Caco-2 (cell line): ENCODE measurements at regions not wholly inside any gene's neighbourhood (a gene's known extent, or its start where the extent isn't known, plus 50 kb on each side); places are given as distances from the start of the nearest gene placed in this dataset.

Source experiments
- BruUV-seq: library from RNA; stranded (reverse); fragments of 400-500 nt; replicated peaks from 2 replicates; lab custom pipeline; 2021; lab: Mats Ljungman, UMichigan
- CTCF ChIA-PET: fragments of 300-600 bp; sonication (Branson Sonifier 250); formaldehyde crosslinking; loops from one replicate; lab custom pipeline; 2022; ENCODE audit warnings: antibody characterized with exemption; lab: Charles Lee
- POLR2A ChIA-PET: fragments of 300-600 bp; sonication (Branson Sonifier 250); formaldehyde crosslinking; loops from one replicate; lab custom pipeline; 2022; ENCODE audit warnings: antibody characterized with exemption; lab: Charles Lee
- DNase-seq, 2 experiments: peaks; one replicate each; pipeline versions ENCODE4 v3.0.0 to v3.0.0-alpha.2; 2020 to 2022
- H3K27me3 ChIP-seq: replicated peaks from 2 replicates; pipeline ENCODE4 v1.6.0; 2011; ENCODE audit warnings: low read length; ENCODE audit not compliant: control insufficient read depth, insufficient read depth
- H3K36me3 ChIP-seq: 2 replicates; pipeline ENCODE4 v1.5.1; 2011; ENCODE audit warnings: low read length; ENCODE audit not compliant: control insufficient read depth, insufficient read depth
- H3K4me1 ChIP-seq: fragments of 250-450 bp; sonication (Bioruptor Pico); 2 replicates; pipeline ENCODE4 v1.5.1; 2020; ENCODE audit warnings: mild to moderate bottlenecking
- H3K4me3 ChIP-seq: 2 replicates; pipeline ENCODE4 v1.5.1; 2011; ENCODE audit warnings: low read depth, mild to moderate bottlenecking, control low read depth, low read length
- H3K9me3 ChIP-seq: fragments of 250-450 bp; sonication (Bioruptor Pico); 2 replicates; pipeline ENCODE4 v1.5.1; 2020; ENCODE audit warnings: mild to moderate bottlenecking, moderate library complexity
- H3K27ac Mint-ChIP-seq: one replicate; pipeline ENCODE4 v1.8.0; 2022; ENCODE audit warnings: mixed read lengths; ENCODE audit not compliant: unreplicated experiment
- H3K27me3 Mint-ChIP-seq: one replicate; pipeline ENCODE4 v1.8.0; 2022; ENCODE audit warnings: mixed read lengths; ENCODE audit not compliant: insufficient read depth, unreplicated experiment
- H3K36me3 Mint-ChIP-seq: one replicate; pipeline ENCODE4 v1.8.0; 2022; ENCODE audit warnings: mild to moderate bottlenecking, mixed read lengths; ENCODE audit not compliant: insufficient read depth, unreplicated experiment
- H3K4me1 Mint-ChIP-seq: one replicate; pipeline ENCODE4 v1.8.0; 2022; ENCODE audit warnings: low read depth, mixed read lengths; ENCODE audit not compliant: unreplicated experiment
- H3K4me3 Mint-ChIP-seq: one replicate; pipeline ENCODE4 v1.8.0; 2022; ENCODE audit warnings: mild to moderate bottlenecking, moderate library complexity, mixed read lengths; ENCODE audit not compliant: unreplicated experiment
- H3K9me3 Mint-ChIP-seq: one replicate; pipeline ENCODE4 v1.8.0; 2022; ENCODE audit warnings: mixed read lengths; ENCODE audit not compliant: unreplicated experiment
- intact Hi-C: fragments of 100-400 bp; cut with micrococcal nuclease; formaldehyde crosslinking; loops from one replicate; pipeline ENCODE4 v1.10.0; 2022; ENCODE audit not compliant: unreplicated experiment
- TF ChIP-seq, protein P1 (sequence below), 2 experiments: fragments of 200-600 bp in 1 of 2; IDR thresholded peaks; 1 replicate in 1 of 2; 2 replicates in 1 of 2; pipeline versions ENCODE4 v1.5.1 to v1.8.0; 2011 to 2022; ENCODE audit warnings: antibody characterized with exemption in 1 of 2, control low read depth in 1 of 2, inconsistent platforms in 1 of 2, low read depth in 1 of 2, low read length in 1 of 2, mild to moderate bottlenecking in 1 of 2, moderate library complexity in 1 of 2; ENCODE audit not compliant: insufficient read depth in 1 of 2, severe bottlenecking in 1 of 2, unreplicated experiment in 1 of 2

DNA sequence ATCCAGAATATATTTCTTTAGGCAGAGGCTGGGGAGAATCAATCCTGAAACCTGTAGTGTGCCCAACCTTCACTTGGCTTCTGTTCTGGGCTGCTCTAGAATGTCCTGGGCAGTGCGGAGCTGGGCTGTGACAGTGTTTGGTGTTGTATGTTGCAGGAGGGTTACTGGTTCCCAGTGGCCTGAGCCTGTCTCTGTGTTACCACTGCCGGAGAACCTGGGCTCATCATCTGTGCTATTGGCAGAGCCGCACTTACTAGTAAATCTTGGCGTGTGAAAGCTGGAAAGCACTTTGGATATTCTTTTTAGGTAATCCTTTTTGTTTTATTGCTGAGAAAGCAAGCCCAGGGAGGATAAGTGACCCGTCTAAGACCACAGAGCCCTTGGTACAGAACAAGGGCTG is 412.9 kb downstream of the SLC4A3 start:
- ChIA-PET POLR2A (no interaction called here), CTCF (no interaction called here)
- Mint-ChIP-seq H3K4me1 (no peaks in the 10 kb centered on the region), H3K27ac (no peak overlapping the region), H3K36me3 (no peaks in the 10 kb centered on the region), H3K9me3 (no peaks in the 10 kb centered on the region), H3K27me3 (peaks cover 4% of the 10 kb centered on the region), H3K4me3 (no peak overlapping the region)
- Histone ChIP-seq H3K4me1 (no peaks in the 10 kb centered on the region), H3K4me3 (no peak overlapping the region), H3K9me3 (no peaks in the 10 kb centered on the region), H3K36me3 (no peaks in the 10 kb centered on the region), H3K27me3 (peaks cover 2% of the 10 kb centered on the region; the same call in 1 of the 2 replicates)
- TF ChIP-seq, protein P1, sequence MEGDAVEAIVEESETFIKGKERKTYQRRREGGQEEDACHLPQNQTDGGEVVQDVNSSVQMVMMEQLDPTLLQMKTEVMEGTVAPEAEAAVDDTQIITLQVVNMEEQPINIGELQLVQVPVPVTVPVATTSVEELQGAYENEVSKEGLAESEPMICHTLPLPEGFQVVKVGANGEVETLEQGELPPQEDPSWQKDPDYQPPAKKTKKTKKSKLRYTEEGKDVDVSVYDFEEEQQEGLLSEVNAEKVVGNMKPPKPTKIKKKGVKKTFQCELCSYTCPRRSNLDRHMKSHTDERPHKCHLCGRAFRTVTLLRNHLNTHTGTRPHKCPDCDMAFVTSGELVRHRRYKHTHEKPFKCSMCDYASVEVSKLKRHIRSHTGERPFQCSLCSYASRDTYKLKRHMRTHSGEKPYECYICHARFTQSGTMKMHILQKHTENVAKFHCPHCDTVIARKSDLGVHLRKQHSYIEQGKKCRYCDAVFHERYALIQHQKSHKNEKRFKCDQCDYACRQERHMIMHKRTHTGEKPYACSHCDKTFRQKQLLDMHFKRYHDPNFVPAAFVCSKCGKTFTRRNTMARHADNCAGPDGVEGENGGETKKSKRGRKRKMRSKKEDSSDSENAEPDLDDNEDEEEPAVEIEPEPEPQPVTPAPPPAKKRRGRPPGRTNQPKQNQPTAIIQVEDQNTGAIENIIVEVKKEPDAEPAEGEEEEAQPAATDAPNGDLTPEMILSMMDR (IDR thresholded peaks at IDR 0.05; ENCODE audit: insufficient read depth in 1 of 2, low read depth in 1 of 2, low read length in 1 of 2, severe bottlenecking in 1 of 2, unreplicated experiment in 1 of 2), result no peak
- no peak for DNase-seq
- no TSS peak for BruUV-seq
- intact Hi-C loops, result no loop called here

DNA sequence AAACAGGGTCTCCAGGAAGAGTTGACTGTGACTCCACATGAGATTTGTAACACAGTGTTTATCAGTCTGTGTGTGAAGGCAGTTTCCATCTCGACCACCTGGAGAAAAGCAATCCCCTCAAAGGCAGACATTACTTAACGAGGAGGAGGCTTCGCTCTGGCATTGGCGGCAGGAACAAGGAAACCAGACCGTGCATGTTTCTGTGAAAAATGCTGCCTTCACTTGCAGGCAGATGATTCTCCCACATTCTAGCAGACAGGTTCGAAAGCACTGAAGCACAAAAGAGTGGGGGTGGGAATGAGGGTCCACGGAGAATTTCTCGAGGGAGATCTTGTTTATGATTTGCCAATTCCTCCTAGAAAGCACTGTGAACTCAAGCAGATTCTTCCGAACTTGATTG is 414.0 kb downstream of the SLC4A3 start:
- H3K4me3 Mint-ChIP-seq, result no peak overlapping the region
- no peaks in the 10 kb centered on the region for H3K36me3 ChIP-seq
- intact Hi-C loops, result no loop called here
- peaks cover 11% of the 10 kb centered on the region for H3K27me3 Mint-ChIP-seq
- no peak overlapping the region for H3K4me3 ChIP-seq
- H3K4me1 Mint-ChIP-seq, result no peaks in the 10 kb centered on the region
- no peaks in the 10 kb centered on the region for H3K4me1 ChIP-seq
- no peak overlapping the region for H3K27ac Mint-ChIP-seq
- CTCF ChIA-PET, result no interaction called here
- TF ChIP-seq, protein P1 (IDR thresholded peaks at IDR 0.05; ENCODE audit: insufficient read depth in 1 of 2, low read depth in 1 of 2, low read length in 1 of 2, severe bottlenecking in 1 of 2, unreplicated experiment in 1 of 2), result no peak
- no TSS peak for BruUV-seq
- H3K27me3 ChIP-seq, result peaks cover 2% of the 10 kb centered on the region; the same call in 1 of the 2 replicates
- no peaks in the 10 kb centered on the region for H3K9me3 Mint-ChIP-seq
- POLR2A ChIA-PET, result no interaction called here
- DNase-seq, result no peak
- no peaks in the 10 kb centered on the region for H3K9me3 ChIP-seq
- H3K36me3 Mint-ChIP-seq, result no peaks in the 10 kb centered on the region

DNA sequence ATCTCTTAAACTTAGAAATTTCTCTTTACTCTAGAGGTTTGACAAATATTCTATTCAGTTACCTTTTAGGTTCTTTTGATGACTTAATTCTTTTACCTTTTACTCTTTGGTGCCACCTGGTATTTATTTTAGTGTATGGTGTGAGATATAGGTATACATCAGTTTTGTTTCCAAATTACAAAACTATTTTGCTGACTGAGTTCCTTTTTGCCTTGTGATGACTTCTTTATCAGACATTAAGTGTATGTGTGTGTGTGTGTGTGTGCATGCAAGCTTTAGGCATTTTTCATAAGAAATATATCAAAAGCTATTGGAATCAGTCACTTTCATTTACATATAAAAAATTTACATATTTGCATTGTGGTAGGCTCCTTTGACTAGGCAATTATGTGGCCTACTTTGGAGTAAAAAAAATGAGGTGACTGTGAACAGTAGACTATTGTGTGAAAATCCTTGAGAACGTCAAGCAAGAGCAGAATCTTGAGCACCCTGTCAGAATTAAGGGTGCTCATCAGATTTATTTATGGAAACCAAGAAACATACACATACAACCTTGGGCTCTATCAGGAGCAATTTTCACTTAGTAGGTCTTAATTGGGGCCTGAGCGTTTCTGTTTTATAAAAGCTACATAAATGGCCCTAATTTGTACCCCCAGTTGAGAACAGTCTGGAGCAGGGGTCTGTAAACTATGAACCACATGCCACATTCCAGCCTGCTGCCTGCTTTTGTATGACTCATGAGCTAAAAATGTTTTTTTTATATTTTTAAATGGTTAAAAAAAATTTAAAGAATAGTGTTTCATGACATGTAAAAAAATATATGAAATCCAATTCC is 415.9 kb downstream of the SLC4A3 start:
- DNase-seq, result no peak
- no peaks in the 10 kb centered on the region for H3K36me3 Mint-ChIP-seq
- TF ChIP-seq, protein P1 (IDR thresholded peaks at IDR 0.05; ENCODE audit: insufficient read depth in 1 of 2, low read depth in 1 of 2, low read length in 1 of 2, severe bottlenecking in 1 of 2, unreplicated experiment in 1 of 2), result no peak
- no TSS peak for BruUV-seq
- no peak overlapping the region for H3K27ac Mint-ChIP-seq
- H3K4me3 Mint-ChIP-seq, result no peak overlapping the region
- Histone ChIP-seq H3K4me3 (no peak overlapping the region), H3K4me1 (no peaks in the 10 kb centered on the region), H3K27me3 (peaks cover 2% of the 10 kb centered on the region; the same call in 1 of the 2 replicates), H3K36me3 (no peaks in the 10 kb centered on the region), H3K9me3 (no peaks in the 10 kb centered on the region)
- H3K9me3 Mint-ChIP-seq, result no peaks in the 10 kb centered on the region
- ChIA-PET CTCF (no interaction called here), POLR2A (no interaction called here)
- no peaks in the 10 kb centered on the region for H3K4me1 Mint-ChIP-seq
- intact Hi-C loops, result no loop called here
- peaks cover 8% of the 10 kb centered on the region for H3K27me3 Mint-ChIP-seq
